Vagina (tissue), 2 donors: ENCODE measurements at regions not wholly inside any gene's neighbourhood (a gene's known extent, or its start where the extent isn't known, plus 50 kb on each side); places are given as distances from the start of the nearest gene placed in this dataset.

Experiments
- DNase-seq, 2 donors: peaks; one replicate each; pipeline ENCODE4 v3.0.0-alpha.2; 2017; ENCODE audit errors: extremely low spot score in 2 of 2
- H3K27ac ChIP-seq: fragments of 200-600 bp; sonication (generic); one replicate; pipeline ENCODE4 v1.5.1; 2019
- H3K27me3 ChIP-seq: fragments of 200-600 bp; sonication (generic); one replicate; pipeline ENCODE4 v1.5.1; 2019
- H3K36me3 ChIP-seq, 2 donors: fragments of 200-600 bp; sonication (generic); one replicate each; pipeline ENCODE4 v1.5.1; 2017 to 2019
- H3K4me1 ChIP-seq: fragments of 200-600 bp; sonication (generic); one replicate; pipeline ENCODE4 v1.5.1; 2019
- H3K4me3 ChIP-seq, 2 donors: fragments of 200-600 bp; sonication (generic); 1 replicate in 1 of 2; 2 replicates in 1 of 2; pipeline ENCODE4 v1.5.1; 2016 to 2019
- H3K9me3 ChIP-seq: fragments of 200-600 bp; sonication (generic); one replicate; pipeline ENCODE4 v1.5.1; 2019
- CTCF ChIP-seq, 3 experiments: fragments of 450-650 bp in 2 of 3; fragments of 200-600 bp in 1 of 3; sonication (generic) in 1 of 3; IDR thresholded peaks; one replicate each; pipeline ENCODE4 v1.5.1; 2017 to 2019; ENCODE audit warnings: antibody characterized with exemption in 3 of 3, mild to moderate bottlenecking in 2 of 3, moderate library complexity in 2 of 3
- POLR2A ChIP-seq, 2 donors: fragments of 450-650 bp; IDR thresholded peaks; one replicate each; pipeline ENCODE4 v1.6.1; 2017; ENCODE audit warnings: antibody characterized with exemption in 2 of 2, mild to moderate bottlenecking in 2 of 2, moderate library complexity in 2 of 2
- POLR2AphosphoS5 ChIP-seq, 2 donors: sonication (generic); formaldehyde crosslinking; IDR thresholded peaks; one replicate each; pipeline ENCODE4 v1.9.0; 2017; ENCODE audit warnings: antibody characterized with exemption in 2 of 2, mild to moderate bottlenecking in 2 of 2, low read depth in 1 of 2; ENCODE audit not compliant: insufficient read depth in 1 of 2
- intact Hi-C: fragments of 100-400 bp; cut with DNase I; formaldehyde crosslinking; loops from one replicate; pipeline ENCODE4 v1.15.1; 2023

DNA sequence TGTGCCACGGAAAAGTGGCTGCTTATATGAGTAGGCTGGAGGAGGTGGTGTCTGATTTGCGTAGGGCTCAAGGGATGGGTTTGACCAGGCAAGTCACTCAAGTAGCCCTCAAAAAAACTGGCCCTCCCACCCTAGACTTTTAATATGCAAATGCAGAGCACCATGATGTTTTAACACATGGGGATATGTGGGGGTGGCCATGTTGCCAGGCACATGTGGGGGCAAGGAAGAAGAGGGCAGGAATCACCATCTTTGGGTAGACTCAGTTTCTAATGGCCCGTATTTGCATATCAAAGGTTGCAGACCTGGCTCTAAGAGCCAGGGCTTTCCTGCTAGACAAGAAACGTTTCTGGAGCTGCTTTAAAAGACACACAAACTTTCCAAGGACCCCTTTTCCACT is 307.2 kb upstream of the NDN start:
- Histone ChIP-seq H3K4me3 (no peak overlapping the region), H3K27ac (no peak overlapping the region), H3K36me3 (no peaks in the 10 kb centered on the region), H3K27me3 (no peaks in the 10 kb centered on the region), H3K9me3 (no peaks in the 10 kb centered on the region), H3K4me1 (no peaks in the 10 kb centered on the region)
- intact Hi-C loops = no loop called here
- TF ChIP-seq POLR2A (IDR thresholded peaks at IDR 0.05) (no peak), POLR2AphosphoS5 (IDR thresholded peaks at IDR 0.05; ENCODE audit: insufficient read depth in 1 of 2, low read depth in 1 of 2) (no peak), CTCF (IDR thresholded peaks at IDR 0.05) (no peak)
- DNase-seq = no peak

GRCh38 chr15:23998056-23998455 is 311.0 kb upstream of the NDN start:
- H3K9me3 ChIP-seq = no peaks in the 10 kb centered on the region
- H3K4me1 ChIP-seq = no peaks in the 10 kb centered on the region
- H3K27ac ChIP-seq = no peak overlapping the region
- intact Hi-C loops = no loop called here
- no peak overlapping the region for H3K4me3 ChIP-seq
- no peaks in the 10 kb centered on the region for H3K27me3 ChIP-seq
- TF ChIP-seq POLR2AphosphoS5 (IDR thresholded peaks at IDR 0.05; ENCODE audit: insufficient read depth in 1 of 2, low read depth in 1 of 2) (no peak), CTCF (IDR thresholded peaks at IDR 0.05) (no peak), POLR2A (IDR thresholded peaks at IDR 0.05) (no peak)
- no peaks in the 10 kb centered on the region for H3K36me3 ChIP-seq
- DNase-seq = no peak

- Histone ChIP-seq H3K36me3 (no peaks in the 10 kb centered on the region), H3K4me1 (no peaks in the 10 kb centered on the region), H3K27ac (no peak overlapping the region), H3K4me3 (no peak overlapping the region), H3K27me3 (no peaks in the 10 kb centered on the region), H3K9me3 (no peaks in the 10 kb centered on the region)
- no peak for DNase-seq
- TF ChIP-seq CTCF (IDR thresholded peaks at IDR 0.05) (no peak), POLR2AphosphoS5 (IDR thresholded peaks at IDR 0.05; ENCODE audit: insufficient read depth in 1 of 2, low read depth in 1 of 2) (no peak)
- intact Hi-C loops = no loop called here
Observed at GRCh38 chr15:24008476-24008875, 321.4 kb upstream of the NDN start.

GRCh38 chr15:24017470-24017869 is 330.4 kb upstream of the NDN start:
- intact Hi-C loops = no loop called here
- TF ChIP-seq POLR2AphosphoS5 (IDR thresholded peaks at IDR 0.05; ENCODE audit: insufficient read depth in 1 of 2, low read depth in 1 of 2) (no peak), CTCF (IDR thresholded peaks at IDR 0.05) (no peak), POLR2A (IDR thresholded peaks at IDR 0.05) (no peak)
- Histone ChIP-seq H3K4me3 (no peak overlapping the region), H3K4me1 (no peaks in the 10 kb centered on the region), H3K36me3 (no peaks in the 10 kb centered on the region), H3K9me3 (no peaks in the 10 kb centered on the region), H3K27me3 (no peaks in the 10 kb centered on the region), H3K27ac (no peak overlapping the region)
- no peak for DNase-seq

GRCh38 chr15:24039683-24040082 is 352.6 kb upstream of the NDN start:
- no peak for DNase-seq
- no peak overlapping the region for H3K4me3 ChIP-seq
- H3K4me1 ChIP-seq = no peaks in the 10 kb centered on the region
- no peaks in the 10 kb centered on the region for H3K36me3 ChIP-seq
- no peaks in the 10 kb centered on the region for H3K27me3 ChIP-seq
- H3K27ac ChIP-seq = no peak overlapping the region
- intact Hi-C loops = no loop called here
- no peaks in the 10 kb centered on the region for H3K9me3 ChIP-seq
- TF ChIP-seq POLR2A (IDR thresholded peaks at IDR 0.05) (no peak), POLR2AphosphoS5 (IDR thresholded peaks at IDR 0.05; ENCODE audit: insufficient read depth in 1 of 2, low read depth in 1 of 2) (no peak), CTCF (IDR thresholded peaks at IDR 0.05) (no peak)
